Fibroblast of mammary gland (primary cell): ENCODE measurements at regions not wholly inside any gene's neighbourhood (a gene's known extent, or its start where the extent isn't known, plus 50 kb on each side); places are given as distances from the start of the nearest gene placed in this dataset.

Experiments
- DNase-seq: peaks from one replicate; pipeline ENCODE4 v3.0.0-alpha.2; 2010; ENCODE audit warnings: low read depth
- H3K4me3 ChIP-seq: 2 replicates; pipeline ENCODE4 v1.5.1; 2011; ENCODE audit warnings: low read depth, mild to moderate bottlenecking, low read length, moderate library complexity; ENCODE audit not compliant: control insufficient read depth
- TF ChIP-seq, protein P1 (sequence below): conservative IDR thresholded peaks from 2 replicates; pipeline ENCODE4 v1.5.1; 2011; ENCODE audit warnings: low read depth, low read length, inconsistent platforms; ENCODE audit not compliant: control insufficient read depth, insufficient read depth

GRCh38 chr1:113185463-113186104, 112.6 kb downstream of the LRIG2 start:
- TF ChIP-seq, protein P1, sequence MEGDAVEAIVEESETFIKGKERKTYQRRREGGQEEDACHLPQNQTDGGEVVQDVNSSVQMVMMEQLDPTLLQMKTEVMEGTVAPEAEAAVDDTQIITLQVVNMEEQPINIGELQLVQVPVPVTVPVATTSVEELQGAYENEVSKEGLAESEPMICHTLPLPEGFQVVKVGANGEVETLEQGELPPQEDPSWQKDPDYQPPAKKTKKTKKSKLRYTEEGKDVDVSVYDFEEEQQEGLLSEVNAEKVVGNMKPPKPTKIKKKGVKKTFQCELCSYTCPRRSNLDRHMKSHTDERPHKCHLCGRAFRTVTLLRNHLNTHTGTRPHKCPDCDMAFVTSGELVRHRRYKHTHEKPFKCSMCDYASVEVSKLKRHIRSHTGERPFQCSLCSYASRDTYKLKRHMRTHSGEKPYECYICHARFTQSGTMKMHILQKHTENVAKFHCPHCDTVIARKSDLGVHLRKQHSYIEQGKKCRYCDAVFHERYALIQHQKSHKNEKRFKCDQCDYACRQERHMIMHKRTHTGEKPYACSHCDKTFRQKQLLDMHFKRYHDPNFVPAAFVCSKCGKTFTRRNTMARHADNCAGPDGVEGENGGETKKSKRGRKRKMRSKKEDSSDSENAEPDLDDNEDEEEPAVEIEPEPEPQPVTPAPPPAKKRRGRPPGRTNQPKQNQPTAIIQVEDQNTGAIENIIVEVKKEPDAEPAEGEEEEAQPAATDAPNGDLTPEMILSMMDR: no peak
- no peak overlapping the region for H3K4me3 ChIP-seq

DNA sequence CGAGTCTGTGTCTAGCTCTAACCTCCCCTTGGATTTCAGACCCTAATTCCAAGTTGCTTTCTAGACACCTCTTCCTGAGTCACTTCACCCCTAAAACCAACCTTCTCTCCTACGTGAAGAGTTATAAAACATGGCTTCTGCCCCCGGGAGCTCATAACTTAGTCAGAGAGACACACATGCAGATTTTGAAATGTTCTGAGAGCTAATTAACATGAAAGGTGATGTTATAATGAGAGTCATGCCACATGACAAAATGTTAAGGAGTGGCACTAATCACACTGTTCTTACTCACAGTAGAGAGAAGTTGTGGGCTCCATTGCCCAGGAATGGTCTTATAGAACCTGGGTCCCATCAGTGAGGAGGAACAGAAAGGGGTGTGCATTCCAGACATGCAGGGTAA, 117.1 kb downstream of the LRIG2 start:
- no peak for DNase-seq

More at GRCh38 chr1:113185463-113186104, 112.6 kb downstream of the LRIG2 start:
- no peak for DNase-seq

DNA sequence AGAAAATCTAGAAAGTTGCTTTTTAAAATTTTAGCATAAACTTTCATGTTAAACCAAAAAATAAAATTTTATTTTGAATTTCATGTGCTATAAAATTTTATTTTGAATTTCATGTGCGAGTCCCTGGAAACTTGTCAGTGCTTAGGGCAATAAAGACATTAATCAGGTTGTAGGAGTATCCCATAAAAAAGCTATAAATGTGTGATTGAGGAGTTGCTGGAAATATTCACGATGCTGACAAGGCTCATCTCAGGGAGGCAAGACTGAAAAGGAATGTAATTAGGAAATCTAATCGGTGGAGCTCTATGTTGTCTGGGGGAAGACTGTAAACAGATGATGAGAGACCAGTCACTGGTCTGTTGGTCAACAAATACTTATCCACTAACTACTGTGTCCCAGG, 117.9 kb downstream of the LRIG2 start:
- TF ChIP-seq, protein P1: no peak
- DNase-seq: no peak

More for the DNA sequence above, 117.1 kb downstream of the LRIG2 start:
- no peak overlapping the region for H3K4me3 ChIP-seq
- TF ChIP-seq, protein P1: no peak

GRCh38 chr1:113191579-113192076, 118.6 kb downstream of the LRIG2 start:
- DNase-seq: peak; percentile 7
- no peak overlapping the region for H3K4me3 ChIP-seq
- TF ChIP-seq, protein P1: no peak

More for the DNA sequence above, 117.9 kb downstream of the LRIG2 start:
- no peak overlapping the region for H3K4me3 ChIP-seq

DNA sequence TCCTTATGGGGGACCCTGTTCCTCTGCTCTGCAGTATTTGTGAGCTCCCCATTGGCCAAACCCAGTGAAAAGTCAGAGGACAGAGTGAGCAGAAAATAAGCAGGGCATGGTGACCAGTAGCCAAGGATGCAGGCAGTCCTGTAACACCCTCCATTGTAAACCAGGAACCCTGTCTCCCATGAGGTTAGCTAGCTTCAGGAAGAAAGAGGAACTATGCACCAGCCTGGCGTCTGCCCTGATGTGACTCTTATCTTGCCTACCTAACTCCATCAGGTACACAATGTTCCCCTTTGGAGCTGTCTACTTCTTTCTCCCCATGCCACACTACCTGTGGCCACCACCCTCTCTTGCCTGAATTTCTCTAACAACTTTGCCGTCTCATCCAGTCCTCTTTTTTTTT, 119.2 kb downstream of the LRIG2 start:
- H3K4me3 ChIP-seq: no peak overlapping the region
- no peak for DNase-seq
- TF ChIP-seq, protein P1: no peak

DNA sequence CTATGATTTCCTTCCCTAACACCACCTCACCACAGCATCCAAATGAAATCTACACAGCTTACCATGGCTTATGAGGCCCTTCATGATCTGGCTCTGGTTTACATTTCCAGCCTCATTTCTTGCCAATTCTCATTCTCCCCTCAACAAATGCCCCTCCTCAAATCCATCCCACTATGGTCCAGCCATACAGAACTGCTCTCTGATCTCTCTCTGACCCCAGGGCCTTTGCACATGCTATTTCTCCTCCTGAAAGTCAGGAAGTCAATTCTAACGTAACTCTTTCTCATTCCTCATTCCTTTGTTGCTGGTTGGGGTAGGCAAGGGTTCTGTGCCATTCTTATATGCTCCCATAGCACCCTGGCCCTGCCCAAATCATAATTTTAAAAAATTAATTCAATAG, 120.0 kb downstream of the LRIG2 start:
- H3K4me3 ChIP-seq: no peak overlapping the region
- TF ChIP-seq, protein P1: no peak
- no peak for DNase-seq
